Dendritic cell treated with granulocyte-macrophage colony-stimulating factor and Interleukin-4, amounts not matched to agents 40 ng/mL and 50 ng/mL, for 4 days (primary cell): ENCODE measurements at regions not wholly inside any gene's neighbourhood (a gene's known extent, or its start where the extent isn't known, plus 50 kb on each side); places are given as distances from the start of the nearest gene placed in this dataset.
"Not testable (repeated sequence)": the region's sequence is repeated elsewhere in the genome, so short reads cannot be mapped to it uniquely, and the experiment has no call there.

Source experiments
- H3K27ac Mint-ChIP-seq: one replicate; pipeline ENCODE4 v1.8.0; 2022; ENCODE audit warnings: mild to moderate bottlenecking, mixed read lengths
- H3K27me3 Mint-ChIP-seq: one replicate; pipeline ENCODE4 v1.8.0; 2022; ENCODE audit warnings: mild to moderate bottlenecking, mixed read lengths
- H3K36me3 Mint-ChIP-seq: one replicate; pipeline ENCODE4 v1.8.0; 2022; ENCODE audit warnings: low read depth, mixed read lengths
- H3K4me1 Mint-ChIP-seq: one replicate; pipeline ENCODE4 v1.8.0; 2022; ENCODE audit warnings: low read depth, mixed read lengths
- H3K4me3 Mint-ChIP-seq: one replicate; pipeline ENCODE4 v1.8.0; 2022; ENCODE audit warnings: mild to moderate bottlenecking, moderate library complexity, mixed read lengths
- H3K9me3 Mint-ChIP-seq: one replicate; pipeline ENCODE4 v1.8.0; 2022; ENCODE audit warnings: mixed read lengths
- intact Hi-C: fragments of 100-400 bp; cut with micrococcal nuclease; formaldehyde crosslinking; loops from one replicate; pipeline ENCODE4 v1.15.0; 2022

DNA sequence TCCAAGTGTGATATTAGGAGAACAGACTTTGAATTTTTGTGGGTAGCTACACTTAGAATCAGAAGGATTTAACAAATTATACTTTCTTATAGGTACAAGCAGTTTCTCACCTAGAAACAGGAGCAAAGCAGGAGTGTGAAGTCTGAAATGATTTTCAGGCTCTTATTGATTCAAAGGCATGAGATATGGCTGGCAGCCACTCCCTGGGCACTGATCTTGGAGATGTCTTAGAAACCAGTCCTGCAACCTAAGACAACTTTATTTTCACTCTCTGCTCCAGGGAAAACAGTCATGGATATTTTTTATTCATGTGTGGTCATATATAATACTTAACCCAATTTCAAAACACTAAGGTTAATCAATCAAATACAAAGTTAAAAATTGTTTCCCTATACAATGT lies 254.9 kb upstream of the TMEM132C start:
- no peaks in the 10 kb centered on the region for H3K27me3 Mint-ChIP-seq

DNA sequence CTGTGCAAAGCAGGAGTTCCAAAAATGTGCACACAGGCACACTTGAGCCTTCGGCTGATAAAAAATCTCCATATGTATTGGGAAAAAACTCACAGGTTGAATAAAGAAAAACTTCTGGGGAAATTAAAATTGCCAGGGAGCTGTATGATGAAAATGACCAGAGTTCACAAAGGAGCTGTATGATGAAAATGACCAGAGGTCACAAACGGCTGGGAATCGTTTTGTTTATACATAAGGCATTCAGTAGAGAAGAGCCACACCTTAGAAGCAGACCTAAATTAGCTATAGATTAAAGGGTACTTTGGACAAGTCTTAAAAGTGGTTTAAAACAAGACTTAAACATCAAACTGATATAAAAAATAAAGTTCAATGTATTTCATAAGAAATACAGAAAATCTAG lies 251.7 kb upstream of the TMEM132C start:
- H3K4me1 Mint-ChIP-seq: no peaks in the 10 kb centered on the region
- peaks cover 15% of the 10 kb centered on the region for H3K9me3 Mint-ChIP-seq
- no peaks in the 10 kb centered on the region for H3K36me3 Mint-ChIP-seq
- H3K27ac Mint-ChIP-seq: no peak overlapping the region
- H3K4me3 Mint-ChIP-seq: no peak overlapping the region
- intact Hi-C loops: no loop called here
- H3K27me3 Mint-ChIP-seq: no peaks in the 10 kb centered on the region

More for the DNA sequence above, 254.9 kb upstream of the TMEM132C start:
- Mint-ChIP-seq H3K4me3 (no peak overlapping the region), H3K4me1 (no peaks in the 10 kb centered on the region), H3K36me3 (no peaks in the 10 kb centered on the region), H3K9me3 (no peaks in the 10 kb centered on the region), H3K27ac (no peak overlapping the region)
- intact Hi-C loops: no loop called here

DNA sequence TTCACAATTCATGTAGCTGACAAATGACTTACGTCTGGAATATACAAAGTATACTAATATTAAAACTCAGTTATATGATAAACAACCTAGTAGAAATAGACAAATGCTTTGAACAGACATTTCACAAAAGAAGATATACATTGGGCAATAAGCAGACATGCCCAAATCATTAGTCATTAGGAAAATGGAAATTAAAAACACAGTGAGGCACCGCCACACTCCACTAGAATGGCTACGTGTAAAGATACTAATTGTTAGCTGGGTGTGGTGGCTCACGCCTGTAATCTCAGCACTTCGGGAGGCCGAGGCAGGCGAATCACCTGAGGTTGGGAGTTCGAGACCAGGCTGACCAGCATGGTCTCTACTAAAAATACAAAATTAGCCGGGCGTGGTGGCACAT lies 248.9 kb upstream of the TMEM132C start:
- Mint-ChIP-seq H3K27ac (no peak overlapping the region), H3K4me1 (no peaks in the 10 kb centered on the region), H3K4me3 (no peak overlapping the region), H3K27me3 (no peaks in the 10 kb centered on the region), H3K36me3 (no peaks in the 10 kb centered on the region), H3K9me3 (peaks cover 27% of the 10 kb centered on the region)
- intact Hi-C loops: no loop called here

DNA sequence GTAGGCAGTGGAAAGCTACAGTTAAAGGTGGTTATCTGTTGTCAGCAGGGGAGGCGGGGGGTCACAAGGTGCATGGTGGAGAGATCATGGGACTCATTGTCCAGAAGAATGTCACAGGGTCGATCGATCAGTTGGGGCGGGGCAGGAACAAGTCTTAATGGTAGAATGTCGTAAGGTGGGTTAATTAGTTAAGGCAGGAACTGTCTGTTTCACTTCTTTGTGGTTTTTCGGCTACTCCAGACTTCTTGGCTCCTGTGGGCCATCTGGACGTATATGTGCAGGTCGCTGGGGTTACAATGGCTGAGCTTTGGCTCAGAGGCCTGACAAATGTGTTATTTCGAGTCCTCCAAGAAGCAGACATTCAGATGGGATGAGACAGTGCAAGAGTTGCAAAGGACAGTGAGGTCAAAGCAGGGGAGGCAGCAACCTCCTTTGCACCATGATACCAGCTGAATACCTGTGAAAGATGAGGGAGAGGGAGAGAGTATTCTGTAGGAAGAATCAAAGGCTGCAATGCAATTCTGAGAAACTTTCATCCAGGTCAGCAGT lies 246.9 kb upstream of the TMEM132C start:
- Mint-ChIP-seq H3K36me3 (no peaks in the 10 kb centered on the region), H3K4me3 (no peak overlapping the region), H3K27me3 (no peaks in the 10 kb centered on the region), H3K4me1 (no peaks in the 10 kb centered on the region), H3K9me3 (peaks cover 27% of the 10 kb centered on the region), H3K27ac (no peak overlapping the region)
- intact Hi-C loops: no loop called here

DNA sequence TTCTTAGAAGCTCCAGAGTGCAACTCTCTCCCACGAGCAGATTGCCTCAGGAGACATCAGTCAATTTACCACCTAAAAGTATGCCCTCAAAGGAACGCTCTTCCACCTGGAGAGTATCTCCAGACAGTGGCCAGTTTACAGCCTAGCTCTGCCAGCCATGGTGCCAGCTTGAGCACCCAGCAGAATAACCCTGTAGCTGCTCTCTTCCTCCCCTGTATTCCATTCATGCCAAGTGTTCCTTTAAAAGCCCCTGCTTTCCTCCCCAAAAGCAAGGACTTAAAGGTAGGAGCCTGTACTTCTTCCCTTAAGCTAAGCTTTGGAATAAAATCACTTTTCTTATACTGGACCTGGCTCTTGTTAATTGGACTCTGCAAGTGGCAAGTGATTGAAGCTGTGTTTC lies 245.4 kb upstream of the TMEM132C start:
- intact Hi-C loops: no loop called here
- peaks cover 35% of the 10 kb centered on the region for H3K9me3 Mint-ChIP-seq
- no peaks in the 10 kb centered on the region for H3K27me3 Mint-ChIP-seq
- H3K36me3 Mint-ChIP-seq: no peaks in the 10 kb centered on the region
- H3K4me1 Mint-ChIP-seq: no peaks in the 10 kb centered on the region
- no peak overlapping the region for H3K27ac Mint-ChIP-seq
- no peak overlapping the region for H3K4me3 Mint-ChIP-seq

DNA sequence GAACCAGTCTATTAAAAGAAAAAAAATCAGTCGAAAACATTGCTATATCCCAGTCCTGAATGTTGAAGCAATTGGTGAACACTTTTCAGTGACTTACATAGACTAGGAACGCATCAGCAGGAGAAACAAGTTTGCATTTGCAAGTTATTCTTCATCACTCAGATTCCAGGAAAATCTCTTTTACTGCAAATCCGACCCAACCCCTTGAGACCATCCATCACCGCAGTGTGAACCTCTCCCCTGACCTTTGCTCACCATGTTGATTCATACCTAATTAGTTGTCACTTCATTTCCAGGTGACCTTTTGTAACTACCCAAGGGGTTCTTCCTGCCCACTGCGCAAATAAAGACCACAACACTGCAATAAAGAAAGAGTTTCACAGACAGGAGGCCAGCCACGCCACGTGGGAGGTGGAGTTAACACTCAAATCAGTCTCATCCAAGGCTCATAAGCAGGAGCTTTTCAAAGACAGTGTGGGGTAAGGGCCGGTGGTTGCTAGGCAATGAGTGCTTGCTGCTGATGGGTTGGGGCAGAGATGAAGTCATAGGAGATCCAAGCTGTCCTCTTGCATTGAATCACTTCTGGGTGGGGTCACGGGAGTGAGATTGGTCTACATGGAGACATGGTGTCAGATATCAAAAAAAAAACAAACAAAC lies 241.3 kb upstream of the TMEM132C start:
- no peak overlapping the region for H3K27ac Mint-ChIP-seq
- no peaks in the 10 kb centered on the region for H3K27me3 Mint-ChIP-seq
- no peak overlapping the region for H3K4me3 Mint-ChIP-seq
- intact Hi-C loops: no loop called here
- H3K4me1 Mint-ChIP-seq: no peaks in the 10 kb centered on the region
- no peaks in the 10 kb centered on the region for H3K36me3 Mint-ChIP-seq
- peaks cover 17% of the 10 kb centered on the region for H3K9me3 Mint-ChIP-seq

DNA sequence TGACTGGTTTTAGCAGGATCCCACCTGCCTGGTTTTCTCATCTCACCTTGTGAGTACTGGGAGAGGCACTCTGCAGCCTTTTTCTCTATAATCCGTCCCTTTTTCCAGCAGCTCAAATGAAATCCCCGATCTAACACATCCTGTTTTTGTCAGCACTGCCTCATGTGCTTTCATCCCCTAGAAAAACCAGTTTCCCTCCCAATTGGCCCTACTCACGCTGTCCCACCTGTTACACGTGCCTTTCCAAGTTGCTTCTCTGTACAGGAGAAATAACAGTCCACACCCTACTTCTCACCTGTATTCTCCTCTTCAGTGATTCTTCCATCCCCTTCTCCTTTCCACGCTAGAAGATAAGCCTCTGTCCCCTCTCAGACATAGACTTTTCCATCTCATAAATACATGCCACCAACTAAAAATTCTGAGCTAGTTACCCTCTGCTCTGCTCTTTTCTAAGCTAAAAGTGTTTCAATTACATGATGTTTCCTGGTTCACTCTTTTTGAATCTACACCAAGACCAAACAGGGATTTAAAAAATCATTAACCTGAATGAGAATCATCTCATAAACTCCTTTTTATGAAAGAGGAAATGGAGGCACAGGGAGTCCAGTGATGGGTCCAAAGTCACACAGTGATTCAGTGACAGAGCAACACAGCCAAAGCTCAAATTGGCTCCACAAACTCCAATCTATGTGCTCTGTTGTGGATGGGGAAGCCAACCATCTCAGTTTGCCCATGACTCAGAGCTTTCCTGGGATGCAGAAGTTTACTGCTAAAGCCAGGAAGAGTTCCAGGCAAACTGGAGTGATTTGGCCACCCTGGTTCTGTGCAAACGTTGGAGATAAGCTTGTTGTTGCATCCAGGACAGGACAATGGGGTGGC lies 240.0 kb upstream of the TMEM132C start:
- Mint-ChIP-seq H3K9me3 (peaks cover 9% of the 10 kb centered on the region), H3K27me3 (no peaks in the 10 kb centered on the region), H3K27ac (no peak overlapping the region), H3K4me3 (no peak overlapping the region), H3K36me3 (no peaks in the 10 kb centered on the region), H3K4me1 (no peaks in the 10 kb centered on the region)
- intact Hi-C loops: no loop called here

DNA sequence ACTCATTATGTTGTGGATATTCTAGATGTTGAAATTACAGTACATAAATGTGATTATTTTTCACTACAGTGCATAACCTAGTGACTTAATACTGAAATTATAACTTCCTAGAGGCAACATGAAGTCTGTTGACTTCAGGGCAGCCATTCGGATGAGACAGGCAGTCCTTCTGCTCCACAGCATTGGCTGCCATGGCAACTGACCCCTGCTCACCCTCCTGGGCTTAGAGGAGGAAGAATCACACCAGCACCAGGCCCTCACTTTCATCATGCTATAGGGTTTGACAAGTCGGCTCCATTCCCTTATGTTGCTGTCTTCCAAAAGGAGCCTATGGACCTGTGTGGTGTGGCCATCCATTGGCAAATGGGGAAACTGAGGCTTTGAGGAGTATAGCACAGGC lies 233.5 kb upstream of the TMEM132C start:
- Mint-ChIP-seq H3K4me1 (no peaks in the 10 kb centered on the region), H3K27me3 (no peaks in the 10 kb centered on the region), H3K9me3 (no peaks in the 10 kb centered on the region), H3K27ac (no peak overlapping the region), H3K4me3 (no peak overlapping the region), H3K36me3 (no peaks in the 10 kb centered on the region)
- intact Hi-C loops: no loop called here

DNA sequence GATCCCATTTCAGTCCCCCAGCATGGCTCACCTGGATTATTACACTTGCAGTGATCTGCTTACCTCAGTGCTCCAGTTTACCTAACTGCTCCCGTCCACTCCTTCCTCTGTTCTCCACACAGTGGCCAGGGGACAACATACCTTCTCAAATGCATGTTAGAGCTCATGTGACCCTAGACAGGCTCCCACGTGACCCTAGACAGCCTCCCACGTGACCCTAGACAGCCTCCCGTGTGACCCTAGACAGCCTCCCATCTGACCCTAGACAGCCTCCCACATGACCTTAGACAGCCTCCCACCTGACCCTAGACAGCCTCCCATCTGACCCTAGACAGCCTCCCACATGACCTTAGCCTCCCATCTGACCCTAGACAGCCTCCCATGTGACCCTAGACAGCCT lies 226.0 kb upstream of the TMEM132C start:
- Mint-ChIP-seq H3K27me3 (no peaks in the 10 kb centered on the region), H3K4me3 (no peak overlapping the region), H3K36me3 (no peaks in the 10 kb centered on the region), H3K9me3 (peaks cover 31% of the 10 kb centered on the region), H3K27ac (no peak overlapping the region), H3K4me1 (no peaks in the 10 kb centered on the region)
- intact Hi-C loops: no loop called here

DNA sequence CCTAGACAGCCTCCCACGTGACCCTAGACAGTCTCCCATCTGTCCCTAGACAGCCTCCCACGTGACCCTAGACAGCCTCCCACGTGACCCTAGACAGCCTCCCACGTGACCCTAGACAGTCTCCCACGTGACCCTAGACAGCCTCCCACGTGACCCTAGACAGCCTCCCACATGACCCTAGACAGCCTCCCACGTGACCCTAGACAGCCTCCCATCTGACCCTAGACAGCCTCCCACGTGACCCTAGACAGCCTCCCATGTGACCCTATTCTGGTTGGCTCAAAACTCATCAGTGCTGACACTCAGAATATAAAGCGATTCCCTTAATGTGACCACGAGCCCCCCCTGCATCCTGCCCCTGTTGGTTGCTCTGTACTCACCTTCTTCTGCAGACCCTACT lies 224.7 kb upstream of the TMEM132C start:
- H3K9me3 Mint-ChIP-seq: peaks cover 31% of the 10 kb centered on the region
- H3K4me3 Mint-ChIP-seq, intact Hi-C loops, H3K27ac Mint-ChIP-seq, H3K27me3 Mint-ChIP-seq, H3K36me3 Mint-ChIP-seq, H3K4me1 Mint-ChIP-seq: not testable (repeated sequence)

DNA sequence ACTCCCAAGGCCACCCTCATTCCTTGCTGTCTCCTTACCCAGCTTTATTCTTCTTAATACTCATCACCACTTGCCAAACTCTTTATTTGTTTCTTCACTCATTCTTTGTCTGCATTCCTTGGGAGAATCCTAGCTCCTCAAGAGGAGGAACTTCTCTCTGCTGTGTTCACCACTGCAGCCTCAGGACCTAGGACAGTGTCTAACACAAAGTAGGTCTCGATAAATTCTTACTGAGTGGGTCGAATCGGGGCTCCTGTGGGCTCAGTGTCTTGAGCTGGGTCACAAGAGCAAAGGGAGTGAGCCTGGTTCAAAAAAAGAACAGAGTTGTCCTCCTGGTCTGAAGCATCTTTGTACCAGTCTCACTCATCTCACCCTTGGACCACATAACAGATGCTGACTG lies 224.1 kb upstream of the TMEM132C start:
- intact Hi-C loops: no loop called here
- no peaks in the 10 kb centered on the region for H3K4me1 Mint-ChIP-seq
- H3K36me3 Mint-ChIP-seq: no peaks in the 10 kb centered on the region

DNA sequence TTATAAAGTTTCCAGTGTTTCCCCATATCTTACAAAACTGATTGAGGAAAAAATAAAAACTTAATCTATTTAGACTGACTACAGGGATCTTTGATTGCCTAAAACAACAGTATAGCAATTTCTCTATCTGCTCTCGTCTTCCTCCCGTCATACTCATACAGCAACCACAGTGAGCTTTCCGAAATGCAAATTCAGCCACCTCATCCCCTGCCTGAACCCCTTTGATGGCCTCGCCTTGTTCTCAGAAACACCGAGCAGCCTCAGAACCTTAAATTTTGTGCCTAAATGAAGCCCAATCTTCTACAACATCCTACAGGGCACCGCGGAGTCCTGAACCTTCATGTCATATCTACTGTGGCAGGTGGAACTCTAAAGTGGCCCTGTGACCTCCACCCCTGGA lies 223.7 kb upstream of the TMEM132C start:
- H3K4me3 Mint-ChIP-seq: no peak overlapping the region
- no peak overlapping the region for H3K27ac Mint-ChIP-seq
- H3K27me3 Mint-ChIP-seq: no peaks in the 10 kb centered on the region
- H3K4me1 Mint-ChIP-seq: no peaks in the 10 kb centered on the region
- no peaks in the 10 kb centered on the region for H3K36me3 Mint-ChIP-seq
- intact Hi-C loops: no loop called here
- H3K9me3 Mint-ChIP-seq: peaks cover 31% of the 10 kb centered on the region

More for the DNA sequence above, 224.1 kb upstream of the TMEM132C start:
- no peak overlapping the region for H3K27ac Mint-ChIP-seq
- H3K27me3 Mint-ChIP-seq: no peaks in the 10 kb centered on the region
- H3K4me3 Mint-ChIP-seq: no peak overlapping the region
- H3K9me3 Mint-ChIP-seq: peaks cover 31% of the 10 kb centered on the region

DNA sequence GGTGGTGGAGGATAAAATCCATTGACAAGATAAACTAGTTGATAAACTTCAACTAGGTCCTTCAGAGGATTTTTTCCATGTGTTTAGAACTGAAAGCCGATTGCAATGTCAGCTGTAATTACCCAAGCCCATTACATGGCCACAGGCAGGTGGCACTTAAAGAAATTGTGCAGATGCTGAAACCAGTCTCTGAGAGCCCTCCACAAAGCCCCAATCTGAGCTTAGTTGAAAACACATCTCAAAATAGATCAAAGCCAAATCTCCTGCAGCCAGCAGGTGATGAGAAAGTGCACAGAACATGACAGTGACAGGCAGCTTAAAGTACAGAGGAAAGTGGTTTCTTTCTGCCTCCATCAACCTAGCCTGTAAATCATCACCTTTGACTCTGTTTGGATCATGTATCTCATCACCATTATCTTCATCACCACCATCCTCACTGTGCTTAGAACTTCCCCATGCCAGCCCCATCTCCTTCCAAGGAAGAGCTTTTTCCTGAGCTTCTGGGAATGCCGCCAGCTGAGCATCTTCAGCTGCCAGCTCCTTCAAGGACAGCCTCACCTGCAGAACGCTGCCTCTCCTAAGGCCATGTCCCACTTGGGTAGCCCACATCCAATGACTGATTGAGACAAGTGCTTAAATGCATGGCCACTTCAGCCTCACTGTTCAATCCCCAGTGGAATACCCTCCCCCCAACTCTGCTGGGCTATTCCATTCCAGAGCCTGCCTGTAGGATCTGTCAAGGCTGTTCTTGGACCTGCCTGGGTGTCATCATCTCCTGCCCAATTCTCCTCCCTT lies 219.5 kb upstream of the TMEM132C start:
- H3K9me3 Mint-ChIP-seq: peaks cover 13% of the 10 kb centered on the region
- no peak overlapping the region for H3K27ac Mint-ChIP-seq
- H3K36me3 Mint-ChIP-seq: no peaks in the 10 kb centered on the region
- H3K27me3 Mint-ChIP-seq: no peaks in the 10 kb centered on the region
- no peaks in the 10 kb centered on the region for H3K4me1 Mint-ChIP-seq
- no peak overlapping the region for H3K4me3 Mint-ChIP-seq
- intact Hi-C loops: no loop called here

DNA sequence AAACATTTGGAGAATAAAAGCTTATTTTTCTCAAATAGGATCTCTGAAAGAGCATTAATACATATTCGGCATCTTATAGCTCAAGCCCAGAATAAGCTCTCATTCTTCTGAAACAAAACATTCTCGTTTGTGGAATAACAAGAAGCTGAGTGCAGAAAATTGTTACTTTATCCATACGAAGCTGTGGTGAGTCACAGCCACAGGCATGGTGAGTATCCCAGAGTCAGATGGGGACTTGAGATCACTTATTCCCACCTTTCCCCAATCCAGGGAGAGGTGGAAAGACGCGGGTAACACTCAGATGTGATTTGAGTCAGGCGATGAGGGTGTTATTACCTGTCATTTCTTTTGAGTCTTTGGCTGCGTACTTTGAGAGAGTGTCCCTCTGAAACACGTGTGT lies 214.6 kb upstream of the TMEM132C start:
- intact Hi-C loops: no loop called here

More for the DNA sequence above, 214.6 kb upstream of the TMEM132C start:
- H3K27me3 Mint-ChIP-seq: no peaks in the 10 kb centered on the region
- no peaks in the 10 kb centered on the region for H3K36me3 Mint-ChIP-seq
- H3K9me3 Mint-ChIP-seq: no peaks in the 10 kb centered on the region
- no peak overlapping the region for H3K4me3 Mint-ChIP-seq
- H3K4me1 Mint-ChIP-seq: no peaks in the 10 kb centered on the region
- H3K27ac Mint-ChIP-seq: no peak overlapping the region
